ENCODE measurements at regions not wholly inside any gene's neighbourhood (a gene's known extent, or its start where the extent isn't known, plus 50 kb on each side); places are given as distances from the start of the nearest gene placed in this dataset.
"Not testable (repeated sequence)": the region's sequence is repeated elsewhere in the genome, so short reads cannot be mapped to it uniquely, and the experiment has no call there.

GRCh38 chr10:77740396-77740795, 102.8 kb upstream of the KCNMA1 start:
- not testable (repeated sequence) for H3K4me3 ChIP-seq (ENCODE audit: low read depth in 1 of 5, low read length in 5 of 5); H3K36me3 ChIP-seq (ENCODE audit: control insufficient read depth in 5 of 5, insufficient read depth in 5 of 5, low read length in 5 of 5); H3K4me1 ChIP-seq (ENCODE audit: control insufficient read depth in 5 of 5, insufficient read depth in 5 of 5, low read length in 5 of 5); H3K27me3 ChIP-seq (ENCODE audit: control insufficient read depth in 5 of 5, insufficient read depth in 4 of 5, low read length in 5 of 5); H3K27ac ChIP-seq (ENCODE audit: low read depth, low read length); H3K9ac ChIP-seq (ENCODE audit: low read length in 5 of 5)
- peaks cover 0 to 11% (median 0%) of the 10 kb centered on the region in 5 donors for H3K9me3 ChIP-seq (ENCODE audit: control insufficient read depth in 5 of 5, low read length in 5 of 5)

- Histone ChIP-seq H3K9me3 (ENCODE audit: control insufficient read depth in 5 of 5, low read length in 5 of 5) (peaks cover 0 to 11% (median 0%) of the 10 kb centered on the region in 5 donors), H3K4me1 (ENCODE audit: control insufficient read depth in 5 of 5, insufficient read depth in 5 of 5, low read length in 5 of 5) (no peaks in the 10 kb centered on the region), H3K4me3 (ENCODE audit: low read depth in 1 of 5, low read length in 5 of 5) (no peak overlapping the region), H3K9ac (ENCODE audit: low read length in 5 of 5) (no peak overlapping the region), H3K36me3 (ENCODE audit: control insufficient read depth in 5 of 5, insufficient read depth in 5 of 5, low read length in 5 of 5) (no peaks in the 10 kb centered on the region), H3K27ac (ENCODE audit: low read depth, low read length) (no peak overlapping the region), H3K27me3 (ENCODE audit: control insufficient read depth in 5 of 5, insufficient read depth in 4 of 5, low read length in 5 of 5) (no peaks in the 10 kb centered on the region)
These were observed 101.0 kb upstream of the KCNMA1 start for GRCh38 chr10:77738496-77739158.

- Histone ChIP-seq H3K27ac (ENCODE audit: low read depth, low read length) (no peak overlapping the region), H3K9me3 (ENCODE audit: control insufficient read depth in 5 of 5, low read length in 5 of 5) (peaks cover 0 to 11% (median 0%) of the 10 kb centered on the region in 5 donors), H3K9ac (ENCODE audit: low read length in 5 of 5) (no peak overlapping the region), H3K27me3 (ENCODE audit: control insufficient read depth in 5 of 5, insufficient read depth in 4 of 5, low read length in 5 of 5) (no peaks in the 10 kb centered on the region), H3K4me1 (ENCODE audit: control insufficient read depth in 5 of 5, insufficient read depth in 5 of 5, low read length in 5 of 5) (no peaks in the 10 kb centered on the region), H3K4me3 (ENCODE audit: low read depth in 1 of 5, low read length in 5 of 5) (no peak overlapping the region), H3K36me3 (ENCODE audit: control insufficient read depth in 5 of 5, insufficient read depth in 5 of 5, low read length in 5 of 5) (no peaks in the 10 kb centered on the region)
These were observed 100.0 kb upstream of the KCNMA1 start for GRCh38 chr10:77737608-77738007.

GRCh38 chr10:77735136-77735535, 97.5 kb upstream of the KCNMA1 start:
- H3K4me1 ChIP-seq (ENCODE audit: control insufficient read depth in 5 of 5, insufficient read depth in 5 of 5, low read length in 5 of 5); H3K9me3 ChIP-seq (ENCODE audit: control insufficient read depth in 5 of 5, low read length in 5 of 5); H3K4me3 ChIP-seq (ENCODE audit: low read depth in 1 of 5, low read length in 5 of 5); H3K27ac ChIP-seq (ENCODE audit: low read depth, low read length); H3K36me3 ChIP-seq (ENCODE audit: control insufficient read depth in 5 of 5, insufficient read depth in 5 of 5, low read length in 5 of 5); H3K9ac ChIP-seq (ENCODE audit: low read length in 5 of 5); H3K27me3 ChIP-seq (ENCODE audit: control insufficient read depth in 5 of 5, insufficient read depth in 4 of 5, low read length in 5 of 5): not testable (repeated sequence)

- no peak overlapping the region for H3K4me3 ChIP-seq (ENCODE audit: low read depth in 1 of 5, low read length in 5 of 5)
- H3K27me3 ChIP-seq (ENCODE audit: control insufficient read depth in 5 of 5, insufficient read depth in 4 of 5, low read length in 5 of 5): no peaks in the 10 kb centered on the region
- no peaks in the 10 kb centered on the region for H3K36me3 ChIP-seq (ENCODE audit: control insufficient read depth in 5 of 5, insufficient read depth in 5 of 5, low read length in 5 of 5)
- peaks cover 0 to 16% (median 0%) of the 10 kb centered on the region in 5 donors for H3K4me1 ChIP-seq (ENCODE audit: control insufficient read depth in 5 of 5, insufficient read depth in 5 of 5, low read length in 5 of 5)
- no peak overlapping the region for H3K9ac ChIP-seq (ENCODE audit: low read length in 5 of 5)
- H3K27ac ChIP-seq (ENCODE audit: low read depth, low read length): no peak overlapping the region
- H3K9me3 ChIP-seq (ENCODE audit: control insufficient read depth in 5 of 5, low read length in 5 of 5): no peaks in the 10 kb centered on the region
These were observed 94.8 kb upstream of the KCNMA1 start for GRCh38 chr10:77732213-77733003.

- Histone ChIP-seq H3K4me3 (ENCODE audit: low read depth in 1 of 5, low read length in 5 of 5) (no peak overlapping the region), H3K9me3 (ENCODE audit: control insufficient read depth in 5 of 5, low read length in 5 of 5) (peaks cover 0 to 3% (median 0%) of the 10 kb centered on the region in 5 donors), H3K27me3 (ENCODE audit: control insufficient read depth in 5 of 5, insufficient read depth in 4 of 5, low read length in 5 of 5) (no peaks in the 10 kb centered on the region), H3K9ac (ENCODE audit: low read length in 5 of 5) (no peak overlapping the region), H3K27ac (ENCODE audit: low read depth, low read length) (no peak overlapping the region), H3K36me3 (ENCODE audit: control insufficient read depth in 5 of 5, insufficient read depth in 5 of 5, low read length in 5 of 5) (no peaks in the 10 kb centered on the region), H3K4me1 (ENCODE audit: control insufficient read depth in 5 of 5, insufficient read depth in 5 of 5, low read length in 5 of 5) (peaks cover 0 to 29% (median 11%) of the 10 kb centered on the region in 5 donors)
These were observed 89.9 kb upstream of the KCNMA1 start for GRCh38 chr10:77727481-77727880.

GRCh38 chr10:77726732-77727131, 89.1 kb upstream of the KCNMA1 start:
- H3K4me3 ChIP-seq (ENCODE audit: low read depth in 1 of 5, low read length in 5 of 5): no peak overlapping the region
- no peaks in the 10 kb centered on the region for H3K36me3 ChIP-seq (ENCODE audit: control insufficient read depth in 5 of 5, insufficient read depth in 5 of 5, low read length in 5 of 5)
- no peaks in the 10 kb centered on the region for H3K27me3 ChIP-seq (ENCODE audit: control insufficient read depth in 5 of 5, insufficient read depth in 4 of 5, low read length in 5 of 5)
- peaks cover 0 to 3% (median 0%) of the 10 kb centered on the region in 5 donors for H3K9me3 ChIP-seq (ENCODE audit: control insufficient read depth in 5 of 5, low read length in 5 of 5)
- H3K4me1 ChIP-seq (ENCODE audit: control insufficient read depth in 5 of 5, insufficient read depth in 5 of 5, low read length in 5 of 5): peaks cover 0 to 29% (median 11%) of the 10 kb centered on the region in 5 donors
- H3K9ac ChIP-seq (ENCODE audit: low read length in 5 of 5): no peak overlapping the region
- H3K27ac ChIP-seq (ENCODE audit: low read depth, low read length): no peak overlapping the region

GRCh38 chr10:77726301-77726700, 88.7 kb upstream of the KCNMA1 start:
- Histone ChIP-seq H3K4me1 (ENCODE audit: control insufficient read depth in 5 of 5, insufficient read depth in 5 of 5, low read length in 5 of 5) (peaks cover 0 to 29% (median 11%) of the 10 kb centered on the region in 5 donors), H3K9ac (ENCODE audit: low read length in 5 of 5) (no peak overlapping the region), H3K36me3 (ENCODE audit: control insufficient read depth in 5 of 5, insufficient read depth in 5 of 5, low read length in 5 of 5) (no peaks in the 10 kb centered on the region), H3K27me3 (ENCODE audit: control insufficient read depth in 5 of 5, insufficient read depth in 4 of 5, low read length in 5 of 5) (no peaks in the 10 kb centered on the region), H3K27ac (ENCODE audit: low read depth, low read length) (no peak overlapping the region), H3K9me3 (ENCODE audit: control insufficient read depth in 5 of 5, low read length in 5 of 5) (peaks cover 0 to 3% (median 0%) of the 10 kb centered on the region in 5 donors), H3K4me3 (ENCODE audit: low read depth in 1 of 5, low read length in 5 of 5) (no peak overlapping the region)

GRCh38 chr10:77724820-77725219, 87.2 kb upstream of the KCNMA1 start:
- Histone ChIP-seq H3K4me1 (ENCODE audit: control insufficient read depth in 5 of 5, insufficient read depth in 5 of 5, low read length in 5 of 5) (peaks cover 0 to 29% (median 11%) of the 10 kb centered on the region in 5 donors), H3K36me3 (ENCODE audit: control insufficient read depth in 5 of 5, insufficient read depth in 5 of 5, low read length in 5 of 5) (no peaks in the 10 kb centered on the region), H3K27me3 (ENCODE audit: control insufficient read depth in 5 of 5, insufficient read depth in 4 of 5, low read length in 5 of 5) (no peaks in the 10 kb centered on the region), H3K27ac (ENCODE audit: low read depth, low read length) (no peak overlapping the region), H3K4me3 (ENCODE audit: low read depth in 1 of 5, low read length in 5 of 5) (no peak overlapping the region), H3K9ac (ENCODE audit: low read length in 5 of 5) (no peak overlapping the region), H3K9me3 (ENCODE audit: control insufficient read depth in 5 of 5, low read length in 5 of 5) (peaks cover 0 to 3% (median 0%) of the 10 kb centered on the region in 5 donors)

GRCh38 chr10:77723376-77723775, 85.8 kb upstream of the KCNMA1 start:
- Histone ChIP-seq H3K27me3 (ENCODE audit: control insufficient read depth in 5 of 5, insufficient read depth in 4 of 5, low read length in 5 of 5) (no peaks in the 10 kb centered on the region), H3K9ac (ENCODE audit: low read length in 5 of 5) (no peak overlapping the region), H3K9me3 (ENCODE audit: control insufficient read depth in 5 of 5, low read length in 5 of 5) (peaks cover 0 to 3% (median 0%) of the 10 kb centered on the region in 5 donors), H3K4me1 (ENCODE audit: control insufficient read depth in 5 of 5, insufficient read depth in 5 of 5, low read length in 5 of 5) (peaks cover 0 to 17% (median 11%) of the 10 kb centered on the region in 5 donors), H3K27ac (ENCODE audit: low read depth, low read length) (no peak overlapping the region), H3K4me3 (ENCODE audit: low read depth in 1 of 5, low read length in 5 of 5) (no peak overlapping the region), H3K36me3 (ENCODE audit: control insufficient read depth in 5 of 5, insufficient read depth in 5 of 5, low read length in 5 of 5) (no peaks in the 10 kb centered on the region)
